Epithelial cell of esophagus (primary cell): ENCODE measurements at regions not wholly inside any gene's neighbourhood (a gene's known extent, or its start where the extent isn't known, plus 50 kb on each side); places are given as distances from the start of the nearest gene placed in this dataset.
A peak's percentile ranks its signal among the peaks of the same experiment; 100 is the strongest.

Experiments
- DNase-seq: peaks from one replicate; pipeline ENCODE4 v3.0.0; 2010; ENCODE audit warnings: low read depth
- H3K4me3 ChIP-seq: 2 replicates; pipeline ENCODE4 v1.5.1; 2011; ENCODE audit warnings: mild to moderate bottlenecking, low read length, control low read depth
- CTCF ChIP-seq: IDR thresholded peaks from 2 replicates; pipeline ENCODE4 v1.5.1; 2011; ENCODE audit warnings: low read depth, mild to moderate bottlenecking, low read length, control low read depth, inconsistent platforms; ENCODE audit not compliant: insufficient read depth; ENCODE audit errors: missing control alignments

GRCh38 chr1:63189677-63190076 is 132.7 kb upstream of the FOXD3 start:
- H3K4me3 ChIP-seq: no peak overlapping the region
- DNase-seq: no peak
- TF ChIP-seq CTCF: peak; percentile 19

GRCh38 chr1:63190171-63190570 is 132.2 kb upstream of the FOXD3 start:
- DNase-seq: no peak
- no peak overlapping the region for H3K4me3 ChIP-seq
- TF ChIP-seq CTCF: no peak

- DNase-seq: no peak
- TF ChIP-seq CTCF: no peak
These were observed 123.4 kb upstream of the FOXD3 start for GRCh38 chr1:63198871-63199394.

GRCh38 chr1:63199706-63200335 is 122.5 kb upstream of the FOXD3 start:
- no peak for DNase-seq

More at GRCh38 chr1:63198871-63199394, 123.4 kb upstream of the FOXD3 start:
- no peak overlapping the region for H3K4me3 ChIP-seq

GRCh38 chr1:63200676-63201075 is 121.7 kb upstream of the FOXD3 start:
- DNase-seq: no peak
- TF ChIP-seq CTCF: no peak
- H3K4me3 ChIP-seq: no peak overlapping the region

More at GRCh38 chr1:63199706-63200335, 122.5 kb upstream of the FOXD3 start:
- no peak for TF ChIP-seq CTCF
- no peak overlapping the region for H3K4me3 ChIP-seq

- TF ChIP-seq CTCF: no peak
- no peak overlapping the region for H3K4me3 ChIP-seq
- DNase-seq: no peak
These were observed 118.7 kb upstream of the FOXD3 start for GRCh38 chr1:63203641-63204040.

- no peak overlapping the region for H3K4me3 ChIP-seq
- no peak for TF ChIP-seq CTCF
- DNase-seq: no peak
These were observed 116.6 kb upstream of the FOXD3 start for GRCh38 chr1:63205776-63206175.
